Ovary (tissue), 3 donors: ENCODE measurements at regions not wholly inside any gene's neighbourhood (a gene's known extent, or its start where the extent isn't known, plus 50 kb on each side); places are given as distances from the start of the nearest gene placed in this dataset.

Experiments used
- EP300 ChIP-seq: sonication (generic); formaldehyde crosslinking; IDR thresholded peaks from one replicate; pipeline ENCODE4 v1.6.1; 2017; ENCODE audit warnings: antibody characterized with exemption
- POLR2A ChIP-seq: fragments of 450-650 bp; IDR thresholded peaks from one replicate; pipeline ENCODE4 v1.6.1; 2017; ENCODE audit warnings: antibody characterized with exemption, mild to moderate bottlenecking, moderate library complexity
- TF ChIP-seq, protein P1 (sequence below), 3 donors: fragments of 450-650 bp in 2 of 3; fragments of 200-600 bp in 1 of 3; IDR thresholded peaks; one replicate each; pipeline versions ENCODE4 v1.5.1 to v1.8.0; 2016 to 2022; ENCODE audit warnings: antibody characterized with exemption in 3 of 3, mild to moderate bottlenecking in 1 of 3
- donor health status: DM: no; HTN: no; CAD: no.

DNA sequence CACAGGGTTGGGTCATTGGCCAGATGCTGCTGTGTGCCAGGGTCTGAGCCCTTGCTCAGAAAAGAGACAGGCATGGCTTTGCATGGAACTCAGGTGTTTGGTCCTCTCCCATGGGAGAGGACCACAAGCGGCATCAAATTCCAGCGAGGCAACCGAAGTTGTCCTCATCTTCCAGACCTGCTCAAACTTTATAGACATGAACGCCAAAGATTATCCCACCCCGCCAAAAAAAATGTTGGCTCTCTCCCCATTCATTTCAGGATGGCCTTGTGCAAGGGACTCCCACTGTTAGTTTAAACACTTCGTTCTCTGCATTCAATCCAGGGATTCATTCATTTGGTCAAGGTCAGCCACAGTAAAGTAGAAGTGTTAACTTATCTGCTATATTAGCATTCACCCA is 360.8 kb upstream of the ZFHX3 start:
- TF ChIP-seq, protein P1, sequence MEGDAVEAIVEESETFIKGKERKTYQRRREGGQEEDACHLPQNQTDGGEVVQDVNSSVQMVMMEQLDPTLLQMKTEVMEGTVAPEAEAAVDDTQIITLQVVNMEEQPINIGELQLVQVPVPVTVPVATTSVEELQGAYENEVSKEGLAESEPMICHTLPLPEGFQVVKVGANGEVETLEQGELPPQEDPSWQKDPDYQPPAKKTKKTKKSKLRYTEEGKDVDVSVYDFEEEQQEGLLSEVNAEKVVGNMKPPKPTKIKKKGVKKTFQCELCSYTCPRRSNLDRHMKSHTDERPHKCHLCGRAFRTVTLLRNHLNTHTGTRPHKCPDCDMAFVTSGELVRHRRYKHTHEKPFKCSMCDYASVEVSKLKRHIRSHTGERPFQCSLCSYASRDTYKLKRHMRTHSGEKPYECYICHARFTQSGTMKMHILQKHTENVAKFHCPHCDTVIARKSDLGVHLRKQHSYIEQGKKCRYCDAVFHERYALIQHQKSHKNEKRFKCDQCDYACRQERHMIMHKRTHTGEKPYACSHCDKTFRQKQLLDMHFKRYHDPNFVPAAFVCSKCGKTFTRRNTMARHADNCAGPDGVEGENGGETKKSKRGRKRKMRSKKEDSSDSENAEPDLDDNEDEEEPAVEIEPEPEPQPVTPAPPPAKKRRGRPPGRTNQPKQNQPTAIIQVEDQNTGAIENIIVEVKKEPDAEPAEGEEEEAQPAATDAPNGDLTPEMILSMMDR (IDR thresholded peaks at IDR 0.05): no peak
- TF ChIP-seq POLR2A (no peak), EP300 (no peak)
